ENCODE measurements at regions not wholly inside any gene's neighbourhood (a gene's known extent, or its start where the extent isn't known, plus 50 kb on each side); places are given as distances from the start of the nearest gene placed in this dataset.

GRCh38 chr9:23524607-23525155, 301.4 kb downstream of the ELAVL2 start:
- no peaks in the 10 kb centered on the region for H3K36me3 ChIP-seq (ENCODE audit: control insufficient read depth, insufficient read depth, low read length)
- DNase-seq (no peak), ATAC-seq (no peak)
- H3K4me1 Mint-ChIP-seq: no peaks in the 10 kb centered on the region
- 80% methylated on average over 1 of the region's 2 CpGs for WGBS (ENCODE audit: insufficient coverage)
- H3K27me3 ChIP-seq (ENCODE audit: control insufficient read depth, insufficient read depth, low read length): no peaks in the 10 kb centered on the region
- no peak overlapping the region for H3K27ac ChIP-seq (ENCODE audit: low read length)
- H3K27me3 Mint-ChIP-seq (ENCODE audit: low read depth in 2 of 2): no peaks in the 10 kb centered on the region
- intact Hi-C loops (cut with micrococcal nuclease): no loop called here
- no peaks in the 10 kb centered on the region for H3K9me3 ChIP-seq (ENCODE audit: control insufficient read depth, insufficient read depth, low read length)
- no peak overlapping the region for H3K4me3 ChIP-seq (ENCODE audit: low read length)
- H3K4me1 ChIP-seq (ENCODE audit: control insufficient read depth, insufficient read depth, low read length): no peaks in the 10 kb centered on the region
- no peak overlapping the region for H3K4me3 Mint-ChIP-seq
- H3K36me3 Mint-ChIP-seq: peaks cover 10% of the 10 kb centered on the region
- TF ChIP-seq CTCF (IDR thresholded peaks at IDR 0.05): no peak
- H3K9me3 Mint-ChIP-seq: peaks cover 18% of the 10 kb centered on the region in 2 donors
- H3K27ac Mint-ChIP-seq: no peak overlapping the region

- intact Hi-C loops (cut with micrococcal nuclease): no loop called here
- Mint-ChIP-seq H3K9me3 (peaks cover 18 to 20% of the 10 kb centered on the region in 2 donors), H3K27me3 (ENCODE audit: low read depth in 2 of 2) (no peaks in the 10 kb centered on the region), H3K27ac (no peak overlapping the region), H3K36me3 (peaks cover 14% of the 10 kb centered on the region), H3K4me1 (no peaks in the 10 kb centered on the region), H3K4me3 (no peak overlapping the region)
- Histone ChIP-seq H3K36me3 (ENCODE audit: control insufficient read depth, insufficient read depth, low read length) (no peaks in the 10 kb centered on the region), H3K27me3 (ENCODE audit: control insufficient read depth, insufficient read depth, low read length) (no peaks in the 10 kb centered on the region), H3K9me3 (ENCODE audit: control insufficient read depth, insufficient read depth, low read length) (peaks cover 4% of the 10 kb centered on the region), H3K4me3 (ENCODE audit: low read length) (no peak overlapping the region), H3K4me1 (ENCODE audit: control insufficient read depth, insufficient read depth, low read length) (no peaks in the 10 kb centered on the region), H3K27ac (ENCODE audit: low read length) (no peak overlapping the region)
- DNase-seq: no peak
- no peak for TF ChIP-seq CTCF (IDR thresholded peaks at IDR 0.05)
- ATAC-seq: no peak
These were observed 299.2 kb downstream of the ELAVL2 start for GRCh38 chr9:23526806-23527205.

GRCh38 chr9:23532282-23532681, 293.8 kb downstream of the ELAVL2 start:
- Histone ChIP-seq H3K27ac (ENCODE audit: low read length) (no peak overlapping the region), H3K9me3 (ENCODE audit: control insufficient read depth, insufficient read depth, low read length) (peaks cover 4% of the 10 kb centered on the region), H3K27me3 (ENCODE audit: control insufficient read depth, insufficient read depth, low read length) (no peaks in the 10 kb centered on the region), H3K4me3 (ENCODE audit: low read length) (no peak overlapping the region), H3K36me3 (ENCODE audit: control insufficient read depth, insufficient read depth, low read length) (no peaks in the 10 kb centered on the region), H3K4me1 (ENCODE audit: control insufficient read depth, insufficient read depth, low read length) (no peaks in the 10 kb centered on the region)
- TF ChIP-seq CTCF (IDR thresholded peaks at IDR 0.05): no peak
- peaks cover 14% of the 10 kb centered on the region for H3K36me3 Mint-ChIP-seq
- H3K27me3 Mint-ChIP-seq (ENCODE audit: low read depth in 2 of 2): no peaks in the 10 kb centered on the region
- H3K27ac Mint-ChIP-seq: no peak overlapping the region
- DNase-seq (no peak), ATAC-seq (no peak)
- peaks cover 12 to 13% of the 10 kb centered on the region in 2 donors for H3K9me3 Mint-ChIP-seq
- H3K4me1 Mint-ChIP-seq: no peaks in the 10 kb centered on the region
- 93% methylated on average over 2 of the region's 2 CpGs for WGBS (ENCODE audit: insufficient coverage)
- H3K4me3 Mint-ChIP-seq: no peak overlapping the region
- intact Hi-C loops (cut with micrococcal nuclease): no loop called here
